Suprapubic skin (tissue), 4 donors: ENCODE measurements at regions not wholly inside any gene's neighbourhood (a gene's known extent, or its start where the extent isn't known, plus 50 kb on each side); places are given as distances from the start of the nearest gene placed in this dataset.

Source experiments
- CTCF ChIP-seq, 2 donors: fragments of 200-600 bp in 1 of 2; fragments of 450-650 bp in 1 of 2; sonication (generic) in 1 of 2; IDR thresholded peaks; one replicate each; pipeline ENCODE4 v1.5.1; 2016 to 2019; ENCODE audit warnings: antibody characterized with exemption in 2 of 2, mild to moderate bottlenecking in 1 of 2, moderate library complexity in 1 of 2
- POLR2A ChIP-seq, 2 donors: fragments of 450-650 bp; IDR thresholded peaks; one replicate each; pipeline ENCODE4 v1.6.1; 2017; ENCODE audit warnings: antibody characterized with exemption in 2 of 2, mild to moderate bottlenecking in 2 of 2, moderate library complexity in 2 of 2
- POLR2AphosphoS5 ChIP-seq, 3 donors: sonication (generic); formaldehyde crosslinking; IDR thresholded peaks; one replicate each; pipeline ENCODE4 v1.6.1; 2017; ENCODE audit warnings: antibody characterized with exemption in 3 of 3

DNA sequence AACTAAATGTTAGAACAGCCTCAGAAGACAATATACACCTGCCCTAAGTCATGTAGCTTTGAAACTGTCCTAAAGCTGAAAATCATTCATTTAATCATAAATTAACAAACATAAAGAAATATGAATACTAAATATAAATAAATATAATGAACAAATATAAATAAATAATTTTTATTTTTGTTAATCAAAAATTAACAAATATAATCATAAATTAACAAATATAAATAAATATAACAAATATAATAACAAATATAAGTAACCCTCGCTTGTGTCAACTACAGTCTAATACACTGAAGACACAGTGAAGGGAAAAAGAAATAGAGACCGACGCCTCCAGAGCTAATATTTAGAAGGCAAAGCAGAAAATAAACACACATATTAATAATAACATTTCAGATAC lies 527.3 kb downstream of the CYLC2 start:
- TF ChIP-seq CTCF (IDR thresholded peaks at IDR 0.05) (no peak), POLR2AphosphoS5 (IDR thresholded peaks at IDR 0.05) (no peak), POLR2A (IDR thresholded peaks at IDR 0.05) (no peak)
